CD14-positive monocyte (primary cell): ENCODE measurements at regions not wholly inside any gene's neighbourhood (a gene's known extent, or its start where the extent isn't known, plus 50 kb on each side); places are given as distances from the start of the nearest gene placed in this dataset.

Source experiments
- DNase-seq, 3 donors: peaks; one replicate each; pipeline ENCODE4 v3.0.0-alpha.2; 2011 to 2022
- H2AFZ ChIP-seq: 2 replicates; pipeline ENCODE4 v1.6.0; 2012; ENCODE audit warnings: mild to moderate bottlenecking, low read depth, low read length, inconsistent platforms; ENCODE audit not compliant: insufficient read depth, poor library complexity, severe bottlenecking
- H3K27ac ChIP-seq, 2 donors: 1 replicate in 1 of 2; 2 replicates in 1 of 2; pipeline ENCODE4 v1.5.1; 2012 to 2013; ENCODE audit warnings: low read length in 2 of 2, control low read depth in 1 of 2, inconsistent platforms in 1 of 2, low read depth in 1 of 2, mild to moderate bottlenecking in 1 of 2
- H3K27me3 ChIP-seq, 2 donors: one replicate each; pipeline versions ENCODE4 v1.6.0 to v1.6.1; 2011 to 2013; ENCODE audit warnings: low read length in 2 of 2; ENCODE audit not compliant: control insufficient read depth in 2 of 2, insufficient read depth in 2 of 2
- H3K36me3 ChIP-seq, 2 donors: replicated peaks in 1 of 2; 1 replicate in 1 of 2; 2 replicates in 1 of 2; pipeline versions ENCODE4 v1.5.1 to v1.6.1; 2012 to 2013; ENCODE audit warnings: low read length in 2 of 2, control low read depth in 1 of 2, inconsistent platforms in 1 of 2, mild to moderate bottlenecking in 1 of 2; ENCODE audit not compliant: insufficient read depth in 2 of 2, control insufficient read depth in 1 of 2
- H3K4me1 ChIP-seq, 2 donors: 1 replicate in 1 of 2; 2 replicates in 1 of 2; pipeline versions ENCODE4 v1.5.1 to v1.6.1; 2012 to 2013; ENCODE audit warnings: low read length in 2 of 2, control low read depth in 1 of 2, inconsistent platforms in 1 of 2, mild to moderate bottlenecking in 1 of 2, moderate library complexity in 1 of 2; ENCODE audit not compliant: insufficient read depth in 2 of 2, control insufficient read depth in 1 of 2
- H3K4me2 ChIP-seq: replicated peaks from 2 replicates; pipeline ENCODE3; 2012; ENCODE audit warnings: low read length, moderate library complexity, mild to moderate bottlenecking; ENCODE audit not compliant: poor library complexity, severe bottlenecking; ENCODE audit errors: extremely low read depth
- H3K4me3 ChIP-seq, 3 experiments: fragments of 200-600 bp in 1 of 3; sonication (generic) in 1 of 3; replicated peaks in 1 of 3; 1 replicate in 2 of 3; 2 replicates in 1 of 3; pipeline ENCODE4 v1.5.1; 2011 to 2013; ENCODE audit warnings: low read length in 3 of 3, mild to moderate bottlenecking in 3 of 3, control low read depth in 2 of 3, low read depth in 2 of 3, inconsistent platforms in 1 of 3, moderate library complexity in 1 of 3
- H3K79me2 ChIP-seq: 2 replicates; pipeline ENCODE4 v1.6.0; 2012; ENCODE audit warnings: mild to moderate bottlenecking, control low read depth, inconsistent platforms, low read length, moderate library complexity; ENCODE audit not compliant: insufficient read depth
- H3K9ac ChIP-seq: 2 replicates; pipeline ENCODE4 v1.6.0; 2017; ENCODE audit warnings: low read length, mild to moderate bottlenecking; ENCODE audit not compliant: insufficient read depth, poor library complexity, severe bottlenecking
- H3K9me3 ChIP-seq, 2 donors: replicated peaks in 1 of 2; 1 replicate in 1 of 2; 2 replicates in 1 of 2; pipeline versions ENCODE4 v1.5.1 to v1.6.1; 2012 to 2013; ENCODE audit warnings: low read length in 2 of 2, control low read depth in 1 of 2; ENCODE audit not compliant: control insufficient read depth in 1 of 2, insufficient read depth in 1 of 2
- H4K20me1 ChIP-seq: 2 replicates; pipeline ENCODE4 v1.6.0; 2012; ENCODE audit warnings: mild to moderate bottlenecking, low read length, control low read depth, moderate library complexity; ENCODE audit not compliant: insufficient read depth
- H3K27ac Mint-ChIP-seq, 7 donors: one replicate each; pipeline ENCODE4 v1.8.0; 2020; ENCODE audit warnings: mild to moderate bottlenecking in 7 of 7, mixed read lengths in 7 of 7, moderate library complexity in 6 of 7, inconsistent platforms in 2 of 7
- H3K27me3 Mint-ChIP-seq, 3 donors: one replicate each; pipeline ENCODE4 v1.8.0; 2021 to 2022; ENCODE audit warnings: low read depth in 3 of 3, mild to moderate bottlenecking in 3 of 3, mixed read lengths in 3 of 3, moderate library complexity in 3 of 3, inconsistent platforms in 1 of 3
- H3K36me3 Mint-ChIP-seq, 2 donors: one replicate each; pipeline ENCODE4 v1.8.0; 2020; ENCODE audit warnings: mixed read lengths in 2 of 2, inconsistent platforms in 1 of 2, mild to moderate bottlenecking in 1 of 2
- H3K4me1 Mint-ChIP-seq: one replicate; pipeline ENCODE4 v1.8.0; 2020; ENCODE audit warnings: mild to moderate bottlenecking, mixed read lengths
- H3K4me3 Mint-ChIP-seq, 2 donors: one replicate each; pipeline ENCODE4 v1.8.0; 2020; ENCODE audit warnings: mild to moderate bottlenecking in 2 of 2, mixed read lengths in 2 of 2, moderate library complexity in 1 of 2
- H3K9me3 Mint-ChIP-seq, 7 donors: one replicate each; pipeline ENCODE4 v1.8.0; 2020 to 2022; ENCODE audit warnings: mixed read lengths in 7 of 7, mild to moderate bottlenecking in 6 of 7, moderate library complexity in 6 of 7, inconsistent platforms in 2 of 7
- WGBS: methylation state at CpG from one replicate; pipeline ENCODE4 v1.1.5; 2013; ENCODE audit warnings: missing lambda C conversion rate; ENCODE audit not compliant: insufficient coverage; 5-methylcytosine and 5-hydroxymethylcytosine counted together
- intact Hi-C, 2 donors: fragments of 100-400 bp; cut with micrococcal nuclease; formaldehyde crosslinking; loops; one replicate each; pipeline versions ENCODE4 v1.15.0 to v1.15.1; 2023
- TF ChIP-seq, protein P1 (sequence below): fragments of 200-600 bp; IDR thresholded peaks from one replicate; pipeline ENCODE4 v1.8.0; 2022; ENCODE audit warnings: antibody characterized with exemption, mild to moderate bottlenecking

GRCh38 chr13:50285283-50285682, 270.0 kb downstream of the KCNRG start:
- no peak overlapping the region for H3K9ac ChIP-seq
- peaks cover 2 to 10% of the 10 kb centered on the region in 2 donors for H3K36me3 Mint-ChIP-seq
- H3K4me2 ChIP-seq: peak overlapping the region; percentile 42
- H3K27ac Mint-ChIP-seq: peak overlapping the region; percentile 75 to 91 (median 88)
- TF ChIP-seq, protein P1, sequence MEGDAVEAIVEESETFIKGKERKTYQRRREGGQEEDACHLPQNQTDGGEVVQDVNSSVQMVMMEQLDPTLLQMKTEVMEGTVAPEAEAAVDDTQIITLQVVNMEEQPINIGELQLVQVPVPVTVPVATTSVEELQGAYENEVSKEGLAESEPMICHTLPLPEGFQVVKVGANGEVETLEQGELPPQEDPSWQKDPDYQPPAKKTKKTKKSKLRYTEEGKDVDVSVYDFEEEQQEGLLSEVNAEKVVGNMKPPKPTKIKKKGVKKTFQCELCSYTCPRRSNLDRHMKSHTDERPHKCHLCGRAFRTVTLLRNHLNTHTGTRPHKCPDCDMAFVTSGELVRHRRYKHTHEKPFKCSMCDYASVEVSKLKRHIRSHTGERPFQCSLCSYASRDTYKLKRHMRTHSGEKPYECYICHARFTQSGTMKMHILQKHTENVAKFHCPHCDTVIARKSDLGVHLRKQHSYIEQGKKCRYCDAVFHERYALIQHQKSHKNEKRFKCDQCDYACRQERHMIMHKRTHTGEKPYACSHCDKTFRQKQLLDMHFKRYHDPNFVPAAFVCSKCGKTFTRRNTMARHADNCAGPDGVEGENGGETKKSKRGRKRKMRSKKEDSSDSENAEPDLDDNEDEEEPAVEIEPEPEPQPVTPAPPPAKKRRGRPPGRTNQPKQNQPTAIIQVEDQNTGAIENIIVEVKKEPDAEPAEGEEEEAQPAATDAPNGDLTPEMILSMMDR: no peak
- H3K27me3 Mint-ChIP-seq: no peaks in the 10 kb centered on the region
- no peaks in the 10 kb centered on the region for H3K9me3 ChIP-seq
- H3K27ac ChIP-seq: peak overlapping the region in 1 of 2 donors; percentile 68
- peak in 1 of 3 donors; percentile 8 for DNase-seq
- H4K20me1 ChIP-seq: no peaks in the 10 kb centered on the region
- peak overlapping the region in 1 of 3 experiments; percentile 29 for H3K4me3 ChIP-seq
- peaks cover 54 to 61% of the 10 kb centered on the region in 2 donors for H3K4me1 ChIP-seq
- no peaks in the 10 kb centered on the region for H3K79me2 ChIP-seq
- intact Hi-C loops: loop anchor here (10.0 kb wide), 2 partner anchors 50 to 60 kb away; no protein-coding TSS in a partner anchor
- WGBS: 73% methylated on average over 2 of the region's 3 CpGs
- H3K4me3 Mint-ChIP-seq: no peak overlapping the region
- no peak overlapping the region for H2AFZ ChIP-seq
- peaks cover 60% of the 10 kb centered on the region for H3K4me1 Mint-ChIP-seq
- no peaks in the 10 kb centered on the region for H3K27me3 ChIP-seq
- H3K9me3 Mint-ChIP-seq: peaks cover 2 to 13% (median 5%) of the 10 kb centered on the region in 7 donors
- H3K36me3 ChIP-seq: no peaks in the 10 kb centered on the region

DNA sequence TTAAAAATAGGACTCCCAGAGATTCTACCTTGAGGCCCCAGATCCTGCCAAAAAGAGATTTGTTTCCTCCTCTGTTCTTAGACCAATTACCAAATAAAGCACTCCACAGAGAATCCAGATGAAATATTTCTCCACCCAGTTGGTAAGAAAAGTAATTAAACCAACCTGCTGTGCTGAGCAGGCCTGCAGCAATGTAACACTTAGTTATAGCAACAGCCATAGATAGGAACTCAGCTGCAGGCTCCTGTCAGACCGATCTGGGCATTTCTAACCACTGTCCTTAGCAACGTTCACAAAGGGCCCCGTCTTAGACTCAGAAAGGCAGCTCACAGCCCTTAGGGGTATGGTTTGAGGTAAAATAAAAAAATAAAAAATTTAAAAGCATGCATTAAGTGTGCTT, 271.1 kb downstream of the KCNRG start:
- Histone ChIP-seq H3K4me2 (no peak overlapping the region), H3K4me3 (no peak overlapping the region), H3K4me1 (peaks cover 64 to 71% of the 10 kb centered on the region in 2 donors), H3K36me3 (no peaks in the 10 kb centered on the region), H3K27ac (no peak overlapping the region), H3K79me2 (no peaks in the 10 kb centered on the region), H3K9ac (no peak overlapping the region), H3K27me3 (no peaks in the 10 kb centered on the region), H2AFZ (peak overlapping the region; percentile 13), H3K9me3 (no peaks in the 10 kb centered on the region), H4K20me1 (no peaks in the 10 kb centered on the region)
- 100% methylated on average over 1 of the region's 3 CpGs for WGBS
- TF ChIP-seq, protein P1: no peak
- no peaks in the 10 kb centered on the region for H3K27me3 Mint-ChIP-seq
- peaks cover 70% of the 10 kb centered on the region for H3K4me1 Mint-ChIP-seq
- no peak overlapping the region for H3K4me3 Mint-ChIP-seq
- H3K27ac Mint-ChIP-seq: peak overlapping the region in 3 of 7 donors; percentile 2 to 41 (median 13)
- intact Hi-C loops: loop anchor here (10.0 kb wide), 2 partner anchors 48 to 62 kb away; no protein-coding TSS in a partner anchor
- peaks cover 0 to 10% of the 10 kb centered on the region in 2 donors for H3K36me3 Mint-ChIP-seq
- DNase-seq: no peak
- H3K9me3 Mint-ChIP-seq: peaks cover 2 to 13% (median 5%) of the 10 kb centered on the region in 7 donors
